PC-9 (cell line): ENCODE measurements at regions not wholly inside any gene's neighbourhood (a gene's known extent, or its start where the extent isn't known, plus 50 kb on each side); places are given as distances from the start of the nearest gene placed in this dataset.

Experiments
- BruUV-seq: library from RNA; stranded (reverse); fragments of 400-500 nt; replicated peaks from 2 replicates; lab custom pipeline; 2021; lab: Mats Ljungman, UMichigan
- CTCF ChIA-PET: fragments of 300-600 bp; sonication (Branson Sonifier 250); formaldehyde crosslinking; loops from one replicate; lab custom pipeline; 2022; ENCODE audit warnings: antibody characterized with exemption; lab: Charles Lee
- POLR2A ChIA-PET: fragments of 300-600 bp; sonication (Branson Sonifier 250); formaldehyde crosslinking; loops from one replicate; lab custom pipeline; 2022; ENCODE audit warnings: antibody characterized with exemption; ENCODE audit not compliant: unreplicated experiment; lab: Charles Lee
- DNase-seq, 2 experiments: peaks; one replicate each; pipeline versions ENCODE4 v3.0.0 to v3.0.0-alpha.2; 2015 to 2022; ENCODE audit warnings: mixed read lengths in 1 of 2
- H2AFZ ChIP-seq: fragments of 200-600 bp; sonication (generic); 2 replicates; pipeline ENCODE4 v1.8.1; 2017; ENCODE audit warnings: antibody characterized with exemption
- H3F3A ChIP-seq: fragments of 200-600 bp; sonication (generic); 2 replicates; pipeline ENCODE4 v1.8.1; 2017; ENCODE audit warnings: antibody characterized with exemption, mild to moderate bottlenecking, low read depth; ENCODE audit not compliant: insufficient read depth
- H3K27ac ChIP-seq: fragments of 200-600 bp; sonication (generic); 2 replicates; pipeline ENCODE4 v1.6.1; 2016; ENCODE audit warnings: mixed run types
- H3K27me3 ChIP-seq: fragments of 200-600 bp; sonication (generic); 2 replicates; pipeline ENCODE4 v1.6.1; 2016; ENCODE audit warnings: low read depth, mixed run types; ENCODE audit not compliant: insufficient read depth
- H3K36me3 ChIP-seq: fragments of 200-600 bp; sonication (generic); 2 replicates; pipeline ENCODE4 v1.6.1; 2016; ENCODE audit warnings: low read depth, mixed run types
- H3K4me1 ChIP-seq: fragments of 200-600 bp; sonication (generic); replicated peaks from 2 replicates; pipeline ENCODE4 v1.6.1; 2016; ENCODE audit warnings: mixed run types; ENCODE audit not compliant: insufficient read depth
- H3K4me2 ChIP-seq: fragments of 200-600 bp; sonication (generic); 2 replicates; pipeline ENCODE4 v1.6.1; 2017; ENCODE audit warnings: mixed run types
- H3K4me3 ChIP-seq: fragments of 200-600 bp; sonication (generic); 2 replicates; pipeline ENCODE4 v1.6.1; 2016; ENCODE audit warnings: mixed run types
- H3K79me2 ChIP-seq: fragments of 200-600 bp; sonication (generic); 2 replicates; pipeline ENCODE4 v1.6.1; 2017; ENCODE audit warnings: low read depth, mixed run types
- H3K9me2 ChIP-seq: fragments of 200-600 bp; sonication (generic); 2 replicates; pipeline ENCODE4 v1.8.1; 2017; ENCODE audit warnings: mild to moderate bottlenecking; ENCODE audit not compliant: insufficient read depth
- H3K9me3 ChIP-seq: fragments of 200-600 bp; sonication (generic); 2 replicates; pipeline ENCODE4 v1.8.1; 2016; ENCODE audit warnings: low read depth; ENCODE audit not compliant: insufficient read depth
- H4K20me1 ChIP-seq: fragments of 200-600 bp; sonication (generic); 2 replicates; pipeline ENCODE4 v1.8.1; 2017; ENCODE audit not compliant: insufficient read depth
- EZH2 ChIP-seq: fragments of 200-600 bp; sonication (generic); IDR thresholded peaks from 2 replicates; pipeline ENCODE4 v1.8.0; 2017; ENCODE audit warnings: antibody characterized with exemption, low read depth
- intact Hi-C: fragments of 100-400 bp; cut with micrococcal nuclease; formaldehyde crosslinking; loops from one replicate; pipeline ENCODE4 v1.10.0; 2022; ENCODE audit not compliant: unreplicated experiment
- TF ChIP-seq, protein P1 (sequence below): fragments of 200-600 bp; sonication (generic); conservative IDR thresholded peaks from 2 replicates; pipeline ENCODE4 v1.6.1; 2017; ENCODE audit warnings: mixed run types, antibody characterized with exemption, mild to moderate bottlenecking, moderate library complexity

DNA sequence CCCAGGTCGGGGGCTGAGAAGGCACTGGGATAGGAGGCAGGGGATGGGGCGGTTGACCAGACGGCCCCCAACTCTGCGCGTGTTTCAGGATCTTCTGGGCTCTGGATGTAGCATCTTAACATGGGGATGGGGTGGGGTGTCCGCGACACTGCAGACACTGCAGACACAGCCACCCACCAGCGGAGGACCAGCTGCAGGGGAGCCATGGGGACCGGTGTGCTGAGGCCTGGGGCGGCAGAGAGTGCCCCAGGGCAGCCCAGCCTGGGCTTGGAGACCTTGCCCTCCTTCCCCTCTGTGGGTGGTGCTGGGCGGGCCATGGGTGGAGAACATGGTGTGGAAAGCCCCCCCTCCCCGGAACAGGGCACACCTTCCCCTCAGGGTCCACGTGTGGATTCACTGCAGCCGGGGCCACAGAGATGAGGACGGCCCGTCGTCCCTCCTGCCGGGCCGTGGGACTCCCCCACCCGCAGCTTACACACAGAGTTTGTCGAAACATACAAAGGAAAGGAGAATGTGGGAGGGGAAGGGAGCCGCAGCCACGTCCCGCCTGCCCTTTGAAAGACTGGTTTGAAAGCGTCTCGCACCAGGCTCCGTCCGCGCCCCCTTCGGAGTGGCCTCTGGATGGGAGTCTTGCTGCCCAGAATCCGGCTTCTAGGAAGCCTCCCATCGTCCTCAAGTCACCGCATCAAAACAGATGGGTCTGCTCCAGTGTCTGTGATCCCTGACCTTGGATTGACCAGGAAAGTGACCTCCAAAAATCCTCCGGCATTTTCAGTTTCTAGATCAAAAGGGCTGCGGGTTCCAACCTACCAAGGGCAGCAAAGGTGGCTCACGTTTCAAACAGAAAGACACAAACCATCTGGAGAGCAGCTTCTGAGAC is 91.5 kb upstream of the TCERG1L start:
- H3K27ac ChIP-seq = no peak overlapping the region
- H3K9me2 ChIP-seq = no peaks in the 10 kb centered on the region
- no peak overlapping the region for H3K4me2 ChIP-seq
- H3K4me3 ChIP-seq = no peak overlapping the region
- ChIA-PET POLR2A (no interaction called here), CTCF (no interaction called here)
- no peak for DNase-seq
- H3K4me1 ChIP-seq = no peaks in the 10 kb centered on the region
- H3K9me3 ChIP-seq = no peaks in the 10 kb centered on the region
- no peaks in the 10 kb centered on the region for H4K20me1 ChIP-seq
- TF ChIP-seq EZH2 = no peak
- TF ChIP-seq, protein P1, sequence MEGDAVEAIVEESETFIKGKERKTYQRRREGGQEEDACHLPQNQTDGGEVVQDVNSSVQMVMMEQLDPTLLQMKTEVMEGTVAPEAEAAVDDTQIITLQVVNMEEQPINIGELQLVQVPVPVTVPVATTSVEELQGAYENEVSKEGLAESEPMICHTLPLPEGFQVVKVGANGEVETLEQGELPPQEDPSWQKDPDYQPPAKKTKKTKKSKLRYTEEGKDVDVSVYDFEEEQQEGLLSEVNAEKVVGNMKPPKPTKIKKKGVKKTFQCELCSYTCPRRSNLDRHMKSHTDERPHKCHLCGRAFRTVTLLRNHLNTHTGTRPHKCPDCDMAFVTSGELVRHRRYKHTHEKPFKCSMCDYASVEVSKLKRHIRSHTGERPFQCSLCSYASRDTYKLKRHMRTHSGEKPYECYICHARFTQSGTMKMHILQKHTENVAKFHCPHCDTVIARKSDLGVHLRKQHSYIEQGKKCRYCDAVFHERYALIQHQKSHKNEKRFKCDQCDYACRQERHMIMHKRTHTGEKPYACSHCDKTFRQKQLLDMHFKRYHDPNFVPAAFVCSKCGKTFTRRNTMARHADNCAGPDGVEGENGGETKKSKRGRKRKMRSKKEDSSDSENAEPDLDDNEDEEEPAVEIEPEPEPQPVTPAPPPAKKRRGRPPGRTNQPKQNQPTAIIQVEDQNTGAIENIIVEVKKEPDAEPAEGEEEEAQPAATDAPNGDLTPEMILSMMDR = no peak
- peaks cover 67% of the 10 kb centered on the region for H3K27me3 ChIP-seq
- H3K36me3 ChIP-seq = no peaks in the 10 kb centered on the region
- no peaks in the 10 kb centered on the region for H3F3A ChIP-seq
- no TSS peak for BruUV-seq
- no peak overlapping the region for H2AFZ ChIP-seq
- intact Hi-C loops = no loop called here
- H3K79me2 ChIP-seq = no peaks in the 10 kb centered on the region

DNA sequence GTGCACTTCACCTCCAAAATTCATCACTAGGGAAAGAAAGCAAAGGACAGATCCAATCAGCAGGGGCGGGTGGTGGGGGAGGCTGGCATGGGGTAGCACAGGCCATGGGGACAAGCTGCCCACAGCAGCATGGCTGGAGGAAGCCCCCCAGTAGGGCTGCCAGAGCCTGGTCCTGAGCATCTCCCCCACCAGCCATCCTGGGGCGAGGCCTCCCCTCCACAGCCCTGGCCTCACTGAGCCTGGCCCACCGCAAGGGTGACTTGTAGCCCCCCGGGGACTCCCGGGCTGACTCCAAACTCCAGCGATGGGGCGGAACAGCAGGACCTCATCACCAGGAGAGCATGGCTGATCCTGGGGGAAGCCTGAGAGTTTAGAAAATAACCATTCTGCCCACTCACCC is 92.4 kb upstream of the TCERG1L start:
- Histone ChIP-seq H3K36me3 (no peaks in the 10 kb centered on the region), H3K79me2 (no peaks in the 10 kb centered on the region), H3F3A (no peaks in the 10 kb centered on the region), H4K20me1 (no peaks in the 10 kb centered on the region), H2AFZ (no peak overlapping the region), H3K27ac (no peak overlapping the region), H3K9me2 (no peaks in the 10 kb centered on the region), H3K4me1 (no peaks in the 10 kb centered on the region), H3K27me3 (peaks cover 61% of the 10 kb centered on the region), H3K4me2 (no peak overlapping the region), H3K9me3 (no peaks in the 10 kb centered on the region), H3K4me3 (no peak overlapping the region)
- intact Hi-C loops = no loop called here
- BruUV-seq = no TSS peak
- no peak for DNase-seq
- TF ChIP-seq, protein P1 = no peak
- no peak for TF ChIP-seq EZH2
- CTCF ChIA-PET = no interaction called here
- POLR2A ChIA-PET = no interaction called here

DNA sequence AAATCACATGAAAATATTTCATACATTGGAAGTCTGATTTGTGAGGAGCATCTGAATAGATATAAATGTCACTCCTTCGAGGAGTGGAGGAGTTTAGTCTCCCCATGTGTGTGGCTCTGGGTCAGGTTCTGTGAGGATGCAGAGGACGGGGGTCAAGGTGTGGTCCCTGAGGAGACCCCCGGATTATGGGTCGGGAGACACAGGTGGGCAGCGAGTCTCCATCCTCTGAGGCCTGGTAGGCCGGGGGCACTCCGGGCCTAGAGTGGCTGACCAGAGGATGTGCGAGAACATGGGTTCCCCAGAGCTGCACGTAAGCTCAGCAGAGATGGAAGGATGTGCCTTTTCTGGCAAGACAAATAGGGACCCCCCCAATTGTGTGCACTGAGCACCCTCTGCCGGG is 93.4 kb upstream of the TCERG1L start:
- Histone ChIP-seq H3K27me3 (peaks cover 64% of the 10 kb centered on the region), H3K9me3 (no peaks in the 10 kb centered on the region), H3K79me2 (no peaks in the 10 kb centered on the region), H3K9me2 (no peaks in the 10 kb centered on the region), H3K4me2 (no peak overlapping the region), H2AFZ (no peak overlapping the region), H3F3A (no peaks in the 10 kb centered on the region), H3K27ac (no peak overlapping the region), H3K4me1 (no peaks in the 10 kb centered on the region), H3K4me3 (no peak overlapping the region), H3K36me3 (no peaks in the 10 kb centered on the region), H4K20me1 (no peaks in the 10 kb centered on the region)
- POLR2A ChIA-PET = no interaction called here
- CTCF ChIA-PET = no interaction called here
- intact Hi-C loops = no loop called here
- BruUV-seq = no TSS peak
- TF ChIP-seq EZH2 = no peak
- TF ChIP-seq, protein P1 = no peak
- DNase-seq = no peak
